ENCODE measurements at regions not wholly inside any gene's neighbourhood (a gene's known extent, or its start where the extent isn't known, plus 50 kb on each side); places are given as distances from the start of the nearest gene placed in this dataset.
"Not testable (repeated sequence)": the region's sequence is repeated elsewhere in the genome, so short reads cannot be mapped to it uniquely, and the experiment has no call there.

- in situ Hi-C loops (cut with HindIII; ENCODE audit: low sequenced_read_pairs), result no loop called here
Measured at GRCh38 chr2:77578354-77578753, 56.2 kb upstream of the LRRTM4 start.

GRCh38 chr2:77579076-77579769 lies 57.0 kb upstream of the LRRTM4 start:
- in situ Hi-C loops (cut with HindIII; ENCODE audit: low sequenced_read_pairs), result no loop called here

- in situ Hi-C loops (cut with HindIII; ENCODE audit: low sequenced_read_pairs), result no loop called here
Measured at GRCh38 chr2:77588438-77588837, 66.3 kb upstream of the LRRTM4 start.

- in situ Hi-C loops (cut with HindIII; ENCODE audit: low sequenced_read_pairs), result no loop called here
Measured at GRCh38 chr2:77590298-77590917, 68.2 kb upstream of the LRRTM4 start.

GRCh38 chr2:77592955-77593354 lies 70.8 kb upstream of the LRRTM4 start:
- in situ Hi-C loops (cut with HindIII; ENCODE audit: low sequenced_read_pairs), result not testable (repeated sequence)

- in situ Hi-C loops (cut with HindIII; ENCODE audit: low sequenced_read_pairs), result no loop called here
Measured at GRCh38 chr2:77602771-77603170, 80.6 kb upstream of the LRRTM4 start.

- in situ Hi-C loops (cut with HindIII; ENCODE audit: low sequenced_read_pairs), result no loop called here
Measured at GRCh38 chr2:77604953-77605929, 83.1 kb upstream of the LRRTM4 start.

GRCh38 chr2:77608510-77608909 lies 86.3 kb upstream of the LRRTM4 start:
- in situ Hi-C loops (cut with HindIII; ENCODE audit: low sequenced_read_pairs), result no loop called here

GRCh38 chr2:77629539-77629938 lies 107.4 kb upstream of the LRRTM4 start:
- in situ Hi-C loops (cut with HindIII; ENCODE audit: low sequenced_read_pairs), result no loop called here

GRCh38 chr2:77631007-77631406 lies 108.8 kb upstream of the LRRTM4 start:
- in situ Hi-C loops (cut with HindIII; ENCODE audit: low sequenced_read_pairs), result no loop called here

GRCh38 chr2:77633601-77634000 lies 111.4 kb upstream of the LRRTM4 start:
- in situ Hi-C loops (cut with HindIII; ENCODE audit: low sequenced_read_pairs), result no loop called here

- in situ Hi-C loops (cut with HindIII; ENCODE audit: low sequenced_read_pairs), result no loop called here
Measured at GRCh38 chr2:77640924-77641323, 118.7 kb upstream of the LRRTM4 start.

GRCh38 chr2:77642339-77642738 lies 120.2 kb upstream of the LRRTM4 start:
- in situ Hi-C loops (cut with HindIII; ENCODE audit: low sequenced_read_pairs), result no loop called here

- in situ Hi-C loops (cut with HindIII; ENCODE audit: low sequenced_read_pairs), result no loop called here
Measured at GRCh38 chr2:77649856-77650255, 127.7 kb upstream of the LRRTM4 start.

GRCh38 chr2:77652499-77652898 lies 130.3 kb upstream of the LRRTM4 start:
- in situ Hi-C loops (cut with HindIII; ENCODE audit: low sequenced_read_pairs), result no loop called here

- in situ Hi-C loops (cut with HindIII; ENCODE audit: low sequenced_read_pairs), result no loop called here
Measured at GRCh38 chr2:77664491-77664890, 142.3 kb upstream of the LRRTM4 start.

GRCh38 chr2:77666251-77666980 lies 144.2 kb upstream of the LRRTM4 start:
- in situ Hi-C loops (cut with HindIII; ENCODE audit: low sequenced_read_pairs), result no loop called here

GRCh38 chr2:77684543-77685319 lies 162.6 kb upstream of the LRRTM4 start:
- in situ Hi-C loops (cut with HindIII; ENCODE audit: low sequenced_read_pairs), result not testable (repeated sequence)

GRCh38 chr2:77712601-77713000 lies 190.4 kb upstream of the LRRTM4 start:
- in situ Hi-C loops (cut with HindIII; ENCODE audit: low sequenced_read_pairs), result no loop called here

GRCh38 chr2:77713412-77713811 lies 191.2 kb upstream of the LRRTM4 start:
- in situ Hi-C loops (cut with HindIII; ENCODE audit: low sequenced_read_pairs), result no loop called here
